IMR-90 (cell line): ENCODE measurements at regions not wholly inside any gene's neighbourhood (a gene's known extent, or its start where the extent isn't known, plus 50 kb on each side); places are given as distances from the start of the nearest gene placed in this dataset.
A peak's percentile ranks its signal among the peaks of the same experiment; 100 is the strongest.

ENCODE experiments used
- CEBPB ChIP-seq: IDR thresholded peaks from 2 replicates; pipeline ENCODE4 v1.6.1; 2012; ENCODE audit warnings: low read depth, low read length, improper control_type of control experiment
- CTCF ChIP-seq: conservative IDR thresholded peaks from 2 replicates; pipeline ENCODE4 v1.5.1; 2012; ENCODE audit warnings: mild to moderate bottlenecking, low read depth, low read length, improper control_type of control experiment
- ELK1 ChIP-seq: fragments of 150-350 bp; IDR thresholded peaks from 2 replicates; pipeline ENCODE4 v1.6.1; 2016; ENCODE audit warnings: low read depth, mild to moderate bottlenecking, low read length, moderate library complexity, borderline replicate concordance
- FOS ChIP-seq: fragments of 150-350 bp; IDR thresholded peaks from 2 replicates; pipeline ENCODE4 v1.6.1; 2016; ENCODE audit warnings: low read depth, low read length
- MAFK ChIP-seq: IDR thresholded peaks from 2 replicates; pipeline ENCODE4 v1.6.1; 2012; ENCODE audit warnings: low read depth, low read length, improper control_type of control experiment
- MAZ ChIP-seq: IDR thresholded peaks from 2 replicates; pipeline ENCODE4 v1.6.1; 2012; ENCODE audit warnings: low read depth, mild to moderate bottlenecking, low read length, improper control_type of control experiment, moderate library complexity, borderline replicate concordance
- MXI1 ChIP-seq: IDR thresholded peaks from 2 replicates; pipeline ENCODE4 v1.6.1; 2012; ENCODE audit warnings: low read depth, mild to moderate bottlenecking, low read length, moderate library complexity, borderline replicate concordance
- NFE2L2 ChIP-seq: fragments of 150-350 bp; IDR thresholded peaks from 2 replicates; pipeline ENCODE4 v1.6.1; 2016; ENCODE audit warnings: low read depth, mild to moderate bottlenecking, low read length
- POLR2A ChIP-seq: IDR thresholded peaks from 2 replicates; pipeline ENCODE4 v1.6.1; 2012; ENCODE audit warnings: mild to moderate bottlenecking, low read depth, low read length
- RAD21 ChIP-seq: IDR thresholded peaks from 2 replicates; pipeline ENCODE4 v1.6.1; 2012; ENCODE audit warnings: low read length, improper control_type of control experiment
- RCOR1 ChIP-seq: IDR thresholded peaks from 2 replicates; pipeline ENCODE4 v1.6.1; 2012; ENCODE audit warnings: mild to moderate bottlenecking, low read length, improper control_type of control experiment; ENCODE audit not compliant: insufficient replicate concordance
- RFX5 ChIP-seq: IDR thresholded peaks from 2 replicates; pipeline ENCODE4 v1.8.0; 2012; ENCODE audit warnings: low read depth, mild to moderate bottlenecking, low read length, moderate library complexity
- SMC3 ChIP-seq: fragments of 150-350 bp; IDR thresholded peaks from 2 replicates; pipeline ENCODE4 v1.6.1; 2016; ENCODE audit warnings: low read depth, mild to moderate bottlenecking, antibody characterized with exemption, low read length, moderate library complexity
- USF2 ChIP-seq: fragments of 150-350 bp; IDR thresholded peaks from 2 replicates; pipeline ENCODE4 v1.6.1; 2017; ENCODE audit warnings: mild to moderate bottlenecking, antibody characterized with exemption, low read length, low read depth

- TF ChIP-seq NFE2L2, result no peak
- no peak for TF ChIP-seq CTCF
- no peak for TF ChIP-seq MXI1
- no peak for TF ChIP-seq RFX5
- TF ChIP-seq POLR2A, result no peak
- TF ChIP-seq SMC3, result no peak
- peak; percentile 50; the same call in 1 of the 2 replicates for TF ChIP-seq CEBPB
- no peak for TF ChIP-seq RCOR1
- no peak for TF ChIP-seq RAD21
- no peak for TF ChIP-seq ELK1
- no peak for TF ChIP-seq MAFK
- no peak for TF ChIP-seq FOS
- TF ChIP-seq USF2, result no peak
- no peak for TF ChIP-seq MAZ
Measured at GRCh38 chr2:188766471-188766856, 207.7 kb upstream of the COL3A1 start.
